Suppressor macrophage treated with lipopolysaccharide for 1 hour (primary cell): ENCODE measurements at regions not wholly inside any gene's neighbourhood (a gene's known extent, or its start where the extent isn't known, plus 50 kb on each side); places are given as distances from the start of the nearest gene placed in this dataset.
A peak's percentile ranks its signal among the peaks of the same experiment; 100 is the strongest.

Experiments
- DNase-seq, 3 donors: peaks; one replicate each; pipeline ENCODE4 v3.0.0-alpha.2; 2020 to 2022

DNA sequence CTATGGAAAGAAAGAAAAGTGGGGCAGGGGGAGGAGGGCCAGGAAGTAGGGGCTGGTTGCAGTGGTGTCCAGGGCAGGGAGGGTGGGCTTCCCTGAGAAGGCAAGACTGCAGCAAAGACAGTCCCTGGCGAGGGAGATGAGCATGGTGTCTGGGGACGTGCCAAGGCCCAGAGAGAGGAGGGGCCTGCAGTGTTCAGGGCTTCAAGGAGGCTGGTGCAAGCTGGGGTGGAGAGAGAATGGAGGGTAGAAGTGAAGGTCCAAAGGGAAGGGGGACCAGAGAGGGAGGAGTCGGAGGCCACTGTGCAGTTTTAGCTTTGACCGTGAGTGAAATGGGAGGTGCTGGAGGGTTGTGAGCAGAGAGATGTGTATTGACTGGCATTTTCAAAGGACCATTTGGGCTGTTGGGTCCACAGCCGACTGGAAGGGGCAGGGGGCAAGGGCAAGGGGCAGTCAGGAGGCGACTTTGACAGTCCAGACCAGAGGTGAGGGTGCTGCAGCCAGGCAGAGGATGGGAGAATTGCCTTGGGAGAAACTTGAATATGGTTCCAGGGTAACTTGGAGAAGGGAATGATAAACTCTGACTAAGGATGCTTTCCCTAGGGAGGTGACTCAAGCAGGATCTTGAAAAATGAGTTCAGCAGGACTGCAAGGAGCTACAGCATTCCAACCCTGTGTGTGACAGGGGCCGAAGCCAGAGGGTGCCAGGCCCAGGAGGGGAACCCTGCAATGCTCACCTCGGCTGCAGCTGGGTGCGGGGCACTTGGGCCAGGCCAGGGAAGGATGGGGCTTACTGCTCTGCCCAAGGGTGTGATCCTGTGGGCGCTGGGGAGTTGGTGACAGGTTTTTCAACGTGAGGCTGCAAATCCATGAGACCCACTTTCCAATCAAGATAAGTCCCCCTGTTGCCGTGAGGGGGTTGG, 177.1 kb upstream of the HAAO start:
- no peak for DNase-seq

DNA sequence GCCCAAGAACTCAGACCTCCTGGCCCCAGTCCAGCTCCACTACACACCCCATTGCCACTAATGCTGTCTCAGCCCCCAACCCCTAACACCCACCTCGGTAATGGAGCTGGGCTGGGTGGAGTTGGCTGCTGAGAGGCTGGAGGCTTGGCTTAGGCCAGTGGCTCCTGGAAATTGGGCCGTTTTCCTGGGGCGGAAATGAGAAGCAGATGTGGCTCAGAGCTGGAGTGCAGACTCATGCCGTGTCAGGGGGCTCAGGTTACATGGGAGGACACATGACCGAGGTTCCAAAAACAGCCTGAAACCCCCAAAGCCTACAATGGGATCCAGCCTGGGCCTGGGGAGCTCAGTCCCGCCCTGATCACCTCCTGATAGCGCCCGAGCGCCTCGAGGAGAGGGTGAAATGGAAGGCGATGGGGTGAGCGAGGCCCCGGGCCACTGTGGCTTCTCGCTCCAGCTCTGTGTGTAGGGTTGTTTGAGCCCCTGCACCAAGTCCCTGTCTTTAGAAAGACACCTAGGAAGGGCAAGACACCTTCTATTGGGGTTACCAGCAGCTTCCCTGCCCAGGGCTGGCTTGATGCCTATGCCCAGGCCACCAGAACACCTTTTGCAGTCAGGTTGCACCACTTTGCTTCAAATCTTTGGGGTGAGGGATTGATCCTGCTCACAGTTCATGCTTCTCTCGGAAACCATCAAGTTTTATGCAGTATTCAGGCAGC, 175.7 kb upstream of the HAAO start:
- DNase-seq: no peak

GRCh38 chr2:42965910-42966309, 173.5 kb upstream of the HAAO start:
- no peak for DNase-seq

DNA sequence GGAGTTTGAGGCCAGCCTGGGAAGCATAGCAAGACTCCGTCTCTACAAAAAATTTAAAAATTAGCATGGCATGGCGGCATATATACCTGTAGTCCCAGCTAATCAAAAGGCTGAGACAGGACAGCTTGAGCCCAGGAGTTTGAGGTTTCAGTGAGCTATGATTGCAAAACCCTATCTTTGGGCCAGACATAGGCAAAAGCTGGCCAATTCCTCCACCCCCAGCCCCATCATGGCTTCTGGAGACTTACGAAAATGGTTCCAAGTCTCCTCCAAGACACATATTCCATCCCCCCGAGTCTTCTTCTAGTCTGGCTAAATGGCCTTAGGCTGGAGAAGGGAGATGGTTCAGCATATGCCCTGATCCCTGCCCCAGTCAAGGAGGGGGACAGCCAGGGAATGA, 172.8 kb upstream of the HAAO start:
- DNase-seq: no peak

DNA sequence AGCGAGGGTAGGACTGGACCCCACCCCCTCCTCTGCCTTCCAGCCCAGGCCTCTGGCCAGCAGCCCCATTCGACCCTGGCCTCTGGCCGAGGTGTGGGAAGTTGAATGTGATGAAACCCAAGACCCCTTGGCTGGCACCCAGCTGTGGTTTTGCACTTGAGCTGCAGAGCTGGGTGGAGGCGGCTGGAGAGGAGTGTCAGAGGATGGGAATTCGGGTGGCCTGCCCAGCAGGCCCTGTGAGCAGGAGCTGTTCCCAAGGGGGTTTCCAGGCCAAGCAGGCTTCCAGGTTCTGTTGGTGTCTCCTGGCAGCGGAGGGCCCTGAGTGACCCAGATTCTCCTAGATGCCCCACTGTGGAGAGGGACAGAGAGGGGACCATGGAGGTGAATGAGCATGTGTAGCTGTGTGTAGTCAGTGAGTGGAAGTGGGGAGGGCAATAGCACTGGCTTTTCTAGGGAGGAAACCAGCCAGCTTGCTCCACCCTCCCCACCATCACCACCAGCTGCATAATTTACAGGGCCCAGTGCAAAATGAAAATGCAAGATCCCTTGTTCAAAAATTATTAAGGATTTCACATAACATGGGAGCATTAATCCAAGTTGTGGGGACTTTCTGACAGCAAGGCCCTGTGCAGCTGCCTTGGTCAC, 172.2 kb upstream of the HAAO start:
- DNase-seq: peak in 1 of 3 donors; percentile 31

GRCh38 chr2:42963452-42964068, 171.2 kb upstream of the HAAO start:
- no peak for DNase-seq

- peak; percentile 46 to 74 (median 59) for DNase-seq
These were observed 170.1 kb upstream of the HAAO start for GRCh38 chr2:42962508-42962953.

GRCh38 chr2:42961961-42962360, 169.6 kb upstream of the HAAO start:
- DNase-seq: peak; percentile 57 to 66 (median 60)

DNA sequence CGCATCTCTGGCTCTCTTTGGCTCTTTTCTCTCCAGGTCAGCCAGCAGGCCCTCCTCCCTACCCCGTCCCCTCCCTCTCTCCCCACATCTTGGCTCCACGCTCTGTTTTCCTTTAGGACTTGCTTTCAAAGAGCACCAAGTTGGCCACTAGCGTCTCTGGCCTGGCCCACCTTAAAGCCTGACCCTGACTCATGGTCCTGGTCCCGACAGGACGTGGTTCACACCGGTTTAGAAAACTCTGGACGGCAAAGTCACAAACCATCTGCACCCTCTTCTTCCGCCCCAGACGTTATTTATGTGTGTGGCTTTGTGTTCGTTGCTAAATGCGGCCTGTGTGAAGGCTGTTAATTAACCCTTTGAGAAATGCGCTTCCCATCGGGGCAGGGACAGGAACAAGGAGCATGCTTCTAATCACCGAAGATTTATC, 169.0 kb upstream of the HAAO start:
- DNase-seq: no peak

GRCh38 chr2:42960842-42961180, 168.4 kb upstream of the HAAO start:
- no peak for DNase-seq

DNA sequence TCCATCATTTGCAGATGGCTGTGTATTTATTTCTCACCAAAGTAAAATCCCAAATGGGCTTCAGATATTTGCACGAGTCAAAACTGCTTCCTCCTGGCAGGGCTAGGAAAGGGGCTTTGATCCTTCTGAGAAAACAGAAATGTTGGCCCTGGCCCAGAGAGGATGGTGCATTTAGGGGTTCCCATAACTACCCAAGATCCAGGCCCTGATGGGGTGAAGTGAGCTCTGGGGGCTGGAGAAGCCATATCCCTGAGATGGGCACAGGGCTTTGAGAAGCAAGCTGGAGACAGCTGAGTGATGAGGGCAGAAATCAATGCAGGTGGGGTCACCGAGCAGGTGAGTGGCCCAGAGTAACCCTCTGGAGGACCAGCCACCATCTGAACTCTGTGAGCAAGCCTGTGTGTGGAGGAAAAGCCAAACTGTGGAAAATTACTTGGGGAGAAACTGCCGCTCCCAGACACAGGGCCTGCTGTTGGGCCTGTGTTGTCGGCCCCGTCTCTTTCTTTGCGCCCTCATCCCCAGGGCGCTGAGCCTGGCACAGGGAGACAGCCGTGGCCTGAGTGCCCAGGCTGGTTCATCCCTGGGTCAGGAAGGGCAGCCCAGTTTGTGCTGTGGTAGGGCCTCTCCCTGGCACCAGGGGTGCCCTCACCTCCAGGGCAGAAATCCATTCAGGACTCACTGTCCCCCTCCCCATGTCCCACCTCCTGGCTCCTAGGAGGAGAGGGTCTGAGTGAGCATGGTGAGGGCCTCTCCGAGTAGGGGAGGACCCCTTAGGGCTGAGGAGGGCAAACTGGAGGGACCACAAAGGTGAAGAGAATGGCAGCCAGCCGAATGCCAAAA, 167.8 kb upstream of the HAAO start:
- DNase-seq: no peak

DNA sequence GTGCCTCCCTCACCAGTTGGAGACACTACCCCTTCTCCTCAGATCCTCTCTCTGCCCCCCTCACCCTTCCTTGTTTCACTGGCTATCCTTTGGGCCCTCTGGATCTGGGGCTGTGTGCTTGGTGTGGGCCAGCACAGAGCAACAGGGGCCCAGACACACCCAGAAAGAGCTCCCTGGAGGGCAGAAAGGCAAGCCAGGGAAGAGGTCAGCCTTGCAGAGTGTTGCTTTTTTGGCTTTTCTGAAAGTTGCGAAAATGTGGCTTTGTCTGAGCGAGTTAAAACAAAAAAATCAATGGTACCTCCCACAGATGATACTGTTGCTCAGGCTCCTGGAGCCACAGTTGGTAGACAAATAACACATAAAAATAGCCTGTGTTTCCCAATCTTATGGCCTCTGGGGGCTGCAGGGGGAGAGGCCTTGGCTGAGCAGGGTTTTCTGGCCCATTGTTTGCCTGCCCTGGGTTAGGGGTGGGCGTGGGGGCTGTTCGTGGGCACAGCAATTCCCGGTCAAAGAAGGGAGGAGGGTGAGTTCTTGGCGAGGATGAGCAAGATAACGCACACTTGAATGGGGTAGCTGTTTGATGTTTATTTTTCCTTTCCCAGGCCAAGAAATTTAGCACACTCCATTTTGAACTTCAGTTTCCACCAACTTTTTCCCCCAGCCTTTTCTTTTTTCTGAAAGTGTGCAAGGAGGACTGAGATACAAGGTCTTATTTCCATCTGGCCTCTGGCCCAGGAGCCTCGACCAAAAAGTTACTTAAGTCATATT, 167.0 kb upstream of the HAAO start:
- no peak for DNase-seq

- no peak for DNase-seq
These were observed 166.4 kb upstream of the HAAO start for GRCh38 chr2:42958741-42959233.

- DNase-seq: no peak
These were observed 165.5 kb upstream of the HAAO start for GRCh38 chr2:42957861-42958301.

- no peak for DNase-seq
These were observed 164.9 kb upstream of the HAAO start for GRCh38 chr2:42957109-42957860.

DNA sequence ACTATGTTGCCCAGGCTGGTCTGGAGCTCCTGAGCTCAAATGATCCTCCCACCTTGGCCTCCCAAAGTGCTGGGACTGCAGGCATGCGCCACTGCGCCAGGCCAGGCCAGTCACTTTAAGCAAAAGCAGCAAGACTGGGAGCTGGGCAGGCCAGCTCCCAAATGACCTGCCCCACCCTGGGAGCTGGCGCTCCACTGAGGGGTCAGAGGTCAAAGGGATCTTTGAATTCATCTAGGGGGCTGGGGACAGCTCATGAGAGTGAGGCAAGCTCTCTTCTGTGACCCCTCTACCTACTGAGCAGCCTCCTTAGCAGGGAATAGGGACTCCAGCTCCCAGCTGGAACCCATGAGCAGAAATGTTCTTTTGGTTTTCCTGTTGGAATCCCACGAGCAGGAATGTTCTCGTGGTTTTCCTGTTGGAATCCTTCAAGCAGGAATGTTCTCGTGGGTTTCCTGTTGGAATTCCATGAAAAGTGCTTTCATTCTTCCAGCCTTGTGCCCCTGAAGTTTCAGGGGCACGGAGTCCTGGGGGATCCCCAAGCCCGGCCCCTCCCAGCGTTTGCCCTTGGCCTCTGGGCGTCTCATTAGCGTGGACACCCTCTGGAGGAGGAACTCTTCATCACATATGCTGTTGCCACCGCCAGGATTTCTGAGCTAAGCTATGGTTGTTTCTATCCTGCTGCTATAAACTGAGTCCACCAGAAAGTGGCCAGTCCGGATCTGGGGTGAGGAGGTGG, 162.0 kb upstream of the HAAO start:
- DNase-seq: no peak

DNA sequence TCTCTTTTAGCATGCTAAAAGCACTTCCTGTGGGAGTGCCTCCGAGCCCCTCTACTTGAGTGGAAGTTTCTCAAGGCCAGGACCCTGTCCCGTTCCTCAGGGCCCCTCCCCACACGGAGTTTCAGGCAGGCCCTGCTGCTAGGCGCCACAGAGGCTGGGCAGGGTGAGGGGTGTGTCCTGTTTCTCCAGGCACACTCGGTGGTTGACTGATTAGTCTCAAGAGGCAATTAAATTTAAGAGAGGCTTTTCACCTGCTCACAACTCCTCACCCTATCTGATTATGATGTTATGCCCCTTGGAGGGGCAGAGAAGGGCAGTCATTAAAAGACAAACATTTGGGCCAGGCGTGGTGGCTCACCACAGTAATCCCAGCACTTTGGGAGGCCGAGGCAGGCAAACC, 160.8 kb upstream of the HAAO start:
- no peak for DNase-seq

- no peak for DNase-seq
These were observed 159.0 kb upstream of the HAAO start for GRCh38 chr2:42951263-42951938.

- DNase-seq: no peak
These were observed 156.7 kb upstream of the HAAO start for GRCh38 chr2:42949125-42949524.
